ENCODE measurements at regions not wholly inside any gene's neighbourhood (a gene's known extent, or its start where the extent isn't known, plus 50 kb on each side); places are given as distances from the start of the nearest gene placed in this dataset.

DNA sequence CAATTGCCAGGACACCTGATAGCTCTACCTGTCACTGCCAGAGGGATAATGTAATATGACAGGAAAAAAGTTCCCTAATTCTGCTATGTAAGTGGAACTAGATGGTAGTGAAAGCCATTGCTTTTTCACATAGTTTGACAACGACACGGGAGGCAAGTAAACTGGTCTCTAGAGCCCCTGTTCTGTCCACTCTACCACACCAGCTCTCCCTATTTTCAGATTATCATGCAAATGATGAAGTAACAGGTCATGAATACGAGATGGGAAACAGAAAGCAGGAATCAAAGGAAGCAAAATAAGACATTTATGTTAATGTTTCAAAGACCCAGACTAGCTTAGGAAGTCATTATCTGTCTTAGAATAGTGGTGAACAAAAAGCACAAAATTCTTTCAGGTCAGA is 56.2 kb downstream of the TAF11L14 start:
- no peak for ATAC-seq
- H3K9me3 ChIP-seq (ENCODE audit: control insufficient read depth, low read length, poor library complexity, severe bottlenecking) = no peaks in the 10 kb centered on the region
- Mint-ChIP-seq H3K27me3 (no peaks in the 10 kb centered on the region), H3K4me3 (no peak overlapping the region), H3K27ac (no peak overlapping the region), H3K36me3 (ENCODE audit: low read depth) (no peaks in the 10 kb centered on the region), H3K4me1 (no peaks in the 10 kb centered on the region)
- DNase-seq = no peak

GRCh38 chr5:17691762-17692161 is 57.5 kb downstream of the TAF11L14 start:
- no peak overlapping the region for H3K27ac Mint-ChIP-seq
- DNase-seq = no peak
- H3K36me3 Mint-ChIP-seq (ENCODE audit: low read depth) = no peaks in the 10 kb centered on the region
- ATAC-seq = no peak
- H3K27me3 Mint-ChIP-seq = no peaks in the 10 kb centered on the region
- H3K4me1 Mint-ChIP-seq = no peaks in the 10 kb centered on the region
- H3K4me3 Mint-ChIP-seq = no peak overlapping the region
- no peaks in the 10 kb centered on the region for H3K9me3 ChIP-seq (ENCODE audit: control insufficient read depth, low read length, poor library complexity, severe bottlenecking)

- Mint-ChIP-seq H3K27ac (no peak overlapping the region), H3K36me3 (ENCODE audit: low read depth) (no peaks in the 10 kb centered on the region), H3K4me1 (no peaks in the 10 kb centered on the region), H3K27me3 (no peaks in the 10 kb centered on the region), H3K4me3 (no peak overlapping the region)
- DNase-seq = no peak
- H3K9me3 ChIP-seq (ENCODE audit: control insufficient read depth, low read length, poor library complexity, severe bottlenecking) = no peaks in the 10 kb centered on the region
- ATAC-seq = no peak
Measured at GRCh38 chr5:17694371-17694770, 60.1 kb downstream of the TAF11L14 start.

- no peaks in the 10 kb centered on the region for H3K9me3 ChIP-seq (ENCODE audit: control insufficient read depth, low read length, poor library complexity, severe bottlenecking)
- no peak overlapping the region for H3K27ac Mint-ChIP-seq
- no peaks in the 10 kb centered on the region for H3K4me1 Mint-ChIP-seq
- H3K27me3 Mint-ChIP-seq = no peaks in the 10 kb centered on the region
- H3K36me3 Mint-ChIP-seq (ENCODE audit: low read depth) = no peaks in the 10 kb centered on the region
- ATAC-seq = no peak
- no peak overlapping the region for H3K4me3 Mint-ChIP-seq
- DNase-seq = no peak
Measured at GRCh38 chr5:17694914-17695313, 60.7 kb downstream of the TAF11L14 start.

DNA sequence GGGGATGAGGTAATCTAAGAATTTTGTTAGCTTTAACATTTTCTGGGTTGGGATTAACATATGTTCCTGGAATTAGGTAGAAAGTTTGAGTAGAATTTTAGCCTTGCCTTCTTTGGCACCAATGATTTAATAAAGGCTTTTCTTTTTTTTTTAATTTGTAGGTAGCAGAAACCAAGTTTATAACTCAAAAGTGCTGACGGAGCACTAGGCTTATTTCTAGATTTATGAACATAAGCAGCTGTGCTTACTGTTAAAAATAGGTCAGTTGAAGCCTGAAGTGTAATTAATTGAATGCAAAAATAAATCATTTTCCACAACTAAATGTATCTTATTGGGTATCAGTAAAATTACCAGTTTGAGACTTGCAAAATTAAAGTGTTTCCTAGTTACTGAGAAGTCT is 62.4 kb downstream of the TAF11L14 start:
- no peak for DNase-seq
- Mint-ChIP-seq H3K4me3 (no peak overlapping the region), H3K36me3 (ENCODE audit: low read depth) (no peaks in the 10 kb centered on the region), H3K27ac (no peak overlapping the region), H3K4me1 (no peaks in the 10 kb centered on the region), H3K27me3 (no peaks in the 10 kb centered on the region)
- no peaks in the 10 kb centered on the region for H3K9me3 ChIP-seq (ENCODE audit: control insufficient read depth, low read length, poor library complexity, severe bottlenecking)
- no peak for ATAC-seq

DNA sequence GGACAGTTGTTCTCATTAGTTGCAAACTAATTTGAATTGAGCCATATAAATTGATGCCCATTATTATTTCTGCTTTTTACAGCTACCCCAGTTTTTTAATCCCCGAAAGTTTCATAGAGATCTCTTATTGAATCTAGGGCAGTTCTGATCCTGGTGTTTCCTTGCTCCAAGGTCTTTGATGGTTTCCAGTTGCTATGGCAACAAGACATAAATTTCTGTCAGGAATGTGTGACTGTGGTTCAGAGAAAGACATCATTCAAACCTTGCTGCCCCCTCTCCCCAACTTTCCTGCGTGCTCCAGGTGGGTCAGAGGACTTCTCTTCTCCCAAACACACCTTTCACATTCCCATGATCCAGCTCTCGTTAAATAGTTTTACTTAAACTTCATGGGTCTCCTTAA is 63.4 kb downstream of the TAF11L14 start:
- no peaks in the 10 kb centered on the region for H3K36me3 Mint-ChIP-seq (ENCODE audit: low read depth)
- ATAC-seq (no peak), DNase-seq (no peak)
- no peak overlapping the region for H3K4me3 Mint-ChIP-seq
- no peaks in the 10 kb centered on the region for H3K4me1 Mint-ChIP-seq
- no peaks in the 10 kb centered on the region for H3K27me3 Mint-ChIP-seq
- H3K9me3 ChIP-seq (ENCODE audit: control insufficient read depth, low read length, poor library complexity, severe bottlenecking) = no peaks in the 10 kb centered on the region
- no peak overlapping the region for H3K27ac Mint-ChIP-seq

GRCh38 chr5:17709011-17709710 is 74.9 kb downstream of the TAF11L14 start:
- DNase-seq (no peak), ATAC-seq (no peak)
- no peaks in the 10 kb centered on the region for H3K4me1 Mint-ChIP-seq
- no peak overlapping the region for H3K27ac Mint-ChIP-seq
- no peak overlapping the region for H3K4me3 Mint-ChIP-seq
- H3K27me3 Mint-ChIP-seq = no peaks in the 10 kb centered on the region
- peaks cover 3% of the 10 kb centered on the region for H3K9me3 ChIP-seq (ENCODE audit: control insufficient read depth, low read length, poor library complexity, severe bottlenecking)
- H3K36me3 Mint-ChIP-seq (ENCODE audit: low read depth) = no peaks in the 10 kb centered on the region

DNA sequence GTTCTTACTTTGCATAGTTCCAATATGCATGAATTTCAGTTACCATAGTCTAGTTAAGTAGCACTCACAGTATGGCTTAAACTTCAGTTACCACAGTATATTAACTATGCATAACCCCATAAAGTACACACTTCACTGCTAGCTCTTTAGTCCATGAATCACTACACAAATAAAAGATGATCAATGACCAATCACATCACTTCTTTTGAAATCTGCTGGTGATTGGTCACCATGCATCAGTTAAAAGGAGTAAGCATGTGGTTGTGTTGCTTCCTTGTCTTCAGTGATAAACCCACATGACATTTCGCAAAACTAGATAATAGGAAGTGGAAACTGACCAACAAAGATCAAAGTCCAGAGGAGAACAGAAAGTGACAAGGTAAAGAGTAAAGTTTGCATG is 79.0 kb downstream of the TAF11L14 start:
- ATAC-seq = no peak
- H3K27me3 Mint-ChIP-seq = no peaks in the 10 kb centered on the region
- H3K36me3 Mint-ChIP-seq (ENCODE audit: low read depth) = no peaks in the 10 kb centered on the region

DNA sequence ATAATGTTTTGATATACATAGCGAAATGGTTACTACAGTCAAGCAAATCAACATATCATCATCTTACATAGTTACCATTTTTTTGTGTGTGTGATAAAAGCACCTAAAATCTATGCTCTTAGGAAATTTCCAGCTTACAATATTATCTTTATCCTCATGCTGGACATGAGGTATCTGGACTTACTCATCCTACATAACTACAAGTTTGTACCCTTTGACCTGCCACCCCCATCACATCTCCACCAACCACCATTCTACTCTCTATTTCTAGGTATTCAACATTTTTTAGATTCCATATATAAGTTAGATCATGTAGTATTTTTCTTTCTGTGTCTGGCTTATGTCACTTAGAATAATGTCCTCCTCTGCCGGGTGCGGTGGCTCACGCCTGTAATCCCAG is 79.9 kb downstream of the TAF11L14 start:
- no peak overlapping the region for H3K4me3 Mint-ChIP-seq
- peaks cover 3% of the 10 kb centered on the region for H3K9me3 ChIP-seq (ENCODE audit: control insufficient read depth, low read length, poor library complexity, severe bottlenecking)
- H3K4me1 Mint-ChIP-seq = no peaks in the 10 kb centered on the region

More for the DNA sequence above, 79.0 kb downstream of the TAF11L14 start:
- H3K4me3 Mint-ChIP-seq = no peak overlapping the region
- DNase-seq = no peak
- no peak overlapping the region for H3K27ac Mint-ChIP-seq
- H3K9me3 ChIP-seq (ENCODE audit: control insufficient read depth, low read length, poor library complexity, severe bottlenecking) = peaks cover 3% of the 10 kb centered on the region
- H3K4me1 Mint-ChIP-seq = no peaks in the 10 kb centered on the region

DNA sequence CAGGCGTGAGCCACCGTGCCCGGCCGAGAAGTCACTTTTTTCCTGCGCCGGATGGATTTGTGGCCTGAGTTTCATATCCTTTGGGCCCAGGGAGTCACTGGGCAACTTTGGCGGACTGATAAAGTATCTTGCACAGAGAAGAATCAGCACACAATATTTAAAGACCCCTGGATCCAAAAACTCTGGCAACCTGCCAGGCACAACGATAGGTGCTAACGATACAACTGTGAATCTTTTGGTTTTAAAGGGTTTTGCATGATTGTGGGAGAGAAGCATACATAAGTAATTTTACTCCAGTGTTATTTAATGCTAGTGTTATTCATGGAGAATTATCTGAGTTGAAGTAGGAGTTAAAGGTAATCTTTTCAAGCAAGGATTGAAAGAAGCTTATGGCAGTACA is 85.3 kb downstream of the TAF11L14 start:
- ATAC-seq (no peak), DNase-seq (no peak)
- Mint-ChIP-seq H3K4me1 (no peaks in the 10 kb centered on the region), H3K27ac (no peak overlapping the region), H3K4me3 (no peak overlapping the region), H3K36me3 (ENCODE audit: low read depth) (no peaks in the 10 kb centered on the region), H3K27me3 (no peaks in the 10 kb centered on the region)
- no peaks in the 10 kb centered on the region for H3K9me3 ChIP-seq (ENCODE audit: control insufficient read depth, low read length, poor library complexity, severe bottlenecking)

More for the DNA sequence above, 79.9 kb downstream of the TAF11L14 start:
- H3K27me3 Mint-ChIP-seq = no peaks in the 10 kb centered on the region
- H3K27ac Mint-ChIP-seq = no peak overlapping the region
- ATAC-seq = no peak
- no peak for DNase-seq
- H3K36me3 Mint-ChIP-seq (ENCODE audit: low read depth) = no peaks in the 10 kb centered on the region

- Mint-ChIP-seq H3K27me3 (no peaks in the 10 kb centered on the region), H3K4me1 (no peaks in the 10 kb centered on the region), H3K4me3 (no peak overlapping the region), H3K36me3 (ENCODE audit: low read depth) (no peaks in the 10 kb centered on the region), H3K27ac (no peak overlapping the region)
- ATAC-seq = no peak
- no peak for DNase-seq
- H3K9me3 ChIP-seq (ENCODE audit: control insufficient read depth, low read length, poor library complexity, severe bottlenecking) = no peaks in the 10 kb centered on the region
Measured at GRCh38 chr5:17720071-17720470, 85.8 kb downstream of the TAF11L14 start.

GRCh38 chr5:17723876-17724275 is 89.6 kb downstream of the TAF11L14 start:
- DNase-seq (no peak), ATAC-seq (no peak)
- Mint-ChIP-seq H3K4me3 (no peak overlapping the region), H3K36me3 (ENCODE audit: low read depth) (no peaks in the 10 kb centered on the region), H3K27me3 (no peaks in the 10 kb centered on the region), H3K27ac (no peak overlapping the region), H3K4me1 (no peaks in the 10 kb centered on the region)
- H3K9me3 ChIP-seq (ENCODE audit: control insufficient read depth, low read length, poor library complexity, severe bottlenecking) = no peaks in the 10 kb centered on the region

GRCh38 chr5:17727098-17727497 is 92.8 kb downstream of the TAF11L14 start:
- no peaks in the 10 kb centered on the region for H3K9me3 ChIP-seq (ENCODE audit: control insufficient read depth, low read length, poor library complexity, severe bottlenecking)
- no peak overlapping the region for H3K4me3 Mint-ChIP-seq
- H3K4me1 Mint-ChIP-seq = no peaks in the 10 kb centered on the region
- H3K27ac Mint-ChIP-seq = no peak overlapping the region
- H3K36me3 Mint-ChIP-seq (ENCODE audit: low read depth) = no peaks in the 10 kb centered on the region
- no peaks in the 10 kb centered on the region for H3K27me3 Mint-ChIP-seq
- ATAC-seq (no peak), DNase-seq (no peak)

GRCh38 chr5:17730421-17730820 is 96.2 kb downstream of the TAF11L14 start:
- Mint-ChIP-seq H3K27me3 (no peaks in the 10 kb centered on the region), H3K4me1 (no peaks in the 10 kb centered on the region), H3K4me3 (no peak overlapping the region), H3K36me3 (ENCODE audit: low read depth) (no peaks in the 10 kb centered on the region), H3K27ac (no peak overlapping the region)
- ATAC-seq (no peak), DNase-seq (no peak)
- H3K9me3 ChIP-seq (ENCODE audit: control insufficient read depth, low read length, poor library complexity, severe bottlenecking) = no peaks in the 10 kb centered on the region

Data from T-helper 17 cell (primary cell).